Heart right ventricle (tissue), 16 donors: ENCODE measurements at regions not wholly inside any gene's neighbourhood (a gene's known extent, or its start where the extent isn't known, plus 50 kb on each side); places are given as distances from the start of the nearest gene placed in this dataset.
A peak's percentile ranks its signal among the peaks of the same experiment; 100 is the strongest.

Source experiments
- ATAC-seq, 8 donors: fragments of 200-7000 bp; cut with Tn5 transposase; one replicate each; pipeline ENCODE4 v1.9.1; 2020; ENCODE audit warnings: mild to moderate bottlenecking in 8 of 8, moderate library complexity in 8 of 8, moderate number of reproducible peaks in 1 of 8
- DNase-seq, 2 donors: peaks; one replicate each; pipeline ENCODE4 v3.0.0-alpha.2; 2020
- H3K27ac ChIP-seq, 10 donors: fragments of 200-600 bp; sonication (generic) in 2 of 10; one replicate each; pipeline versions ENCODE4 v1.5.0 to v1.8.0; 2020 to 2022; ENCODE audit warnings: mild to moderate bottlenecking in 3 of 10
- H3K27me3 ChIP-seq, 7 donors: fragments of 200-600 bp; one replicate each; pipeline ENCODE4 v1.8.0; 2021 to 2022; ENCODE audit warnings: mild to moderate bottlenecking in 2 of 7
- H3K36me3 ChIP-seq, 9 donors: fragments of 200-600 bp; sonication (generic) in 1 of 9; one replicate each; pipeline versions ENCODE4 v1.5.0 to v1.8.0; 2020 to 2022; ENCODE audit warnings: mild to moderate bottlenecking in 2 of 9
- H3K4me1 ChIP-seq, 9 donors: fragments of 200-600 bp; sonication (generic) in 1 of 9; one replicate each; pipeline versions ENCODE4 v1.5.0 to v1.8.0; 2020 to 2022; ENCODE audit warnings: mild to moderate bottlenecking in 4 of 9
- H3K4me3 ChIP-seq, 10 donors: fragments of 200-600 bp; sonication (generic) in 2 of 10; one replicate each; pipeline versions ENCODE4 v1.5.0 to v1.8.0; 2020 to 2022; ENCODE audit warnings: mild to moderate bottlenecking in 7 of 10, moderate library complexity in 2 of 10
- H3K9me3 ChIP-seq, 11 donors: fragments of 200-600 bp in 10 of 11; sonication (generic) in 2 of 11; one replicate each; pipeline versions ENCODE4 v1.5.0 to v1.8.0; 2013 to 2022; ENCODE audit warnings: mild to moderate bottlenecking in 2 of 11, control low read depth in 1 of 11, moderate library complexity in 1 of 11
- WGBS, 2 donors: extraction: QIAGEN DNeasy Blood & Tissue Kit; methylation state at CpG; one replicate each; pipeline ENCODE4 v1.1.7; 2013; ENCODE audit warnings: inconsistent platforms in 1 of 2; 5-methylcytosine and 5-hydroxymethylcytosine counted together
- intact Hi-C, 10 donors: fragments of 100-400 bp; cut with DNase I; formaldehyde crosslinking; loops; one replicate each; pipeline versions ENCODE4 v1.11.1 to v1.14.2; 2022
- TF ChIP-seq, protein P1 (sequence below), 9 donors: fragments of 200-600 bp; sonication (generic) in 2 of 9; IDR thresholded peaks; one replicate each; pipeline versions ENCODE4 v1.5.0 to v1.8.0; 2021 to 2022; ENCODE audit warnings: antibody characterized with exemption in 9 of 9, mild to moderate bottlenecking in 5 of 9, moderate library complexity in 1 of 9
- donor health status: Arrhythmogenic right ventricular cardiomyopathy.
- donor health status: ischemic (EF 13 %, LVEDD 7.1; RV severe dilation, severe dysfunction).
- donor health status: healthy with polysubstance abuse.
- donor health status: DM: no; HTN: yes; CAD: no.
- donor health status: DM: no; HTN: no; CAD: no.
- donor health status: ischemic (EF 25% LVEDD 6.9; RV normal size, moderate dysfunction).
- donor health status: ischemic (EF 25% LVEDD 5.7; RV mildly dilated, moderate dysfunction).
- donor health status: healthy.
- donor health status: DM: yes; HTN: yes; CAD: no.
- donor health status: Ischemic cardiomyopathy.
- donor health status: ischemic (EF 35%, LVEDD 5.7; RV mildly dilated, moderate dysfunction).
- donor health status: nonischemic (EF 11% LVEDD 7.7; RV severe dilation, severe dysfunction).
- donor health status: DM: yes; HTN: yes; CAD: no.
- donor health status: PGD.
- donor health status: ischemic (EF 29% LVEDD 5.4; RV normal size, mild dysfunction).
- donor health status: nonischemic (EF 23%, LVEDD 6.1; RV moderate dilation, normal function).

DNA sequence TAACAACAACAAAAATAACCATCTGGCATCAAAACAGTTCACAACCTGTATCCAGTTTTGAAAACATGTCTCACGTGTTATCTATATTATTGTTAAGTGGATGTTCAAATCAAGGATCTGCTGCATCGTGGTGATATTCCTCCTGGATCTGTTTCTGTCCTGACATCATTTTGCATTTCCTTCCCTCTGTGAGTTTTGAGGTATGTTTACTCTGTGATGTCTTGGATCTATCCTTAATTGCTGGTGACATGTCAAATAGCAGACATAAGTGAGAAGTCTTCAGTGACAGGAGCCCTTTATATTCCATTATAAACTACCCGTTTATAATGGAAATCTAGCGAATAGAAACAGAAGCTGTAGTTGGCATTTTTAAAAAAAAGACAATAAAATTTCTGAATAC is 381.8 kb upstream of the NOX3 start:
- Histone ChIP-seq H3K36me3 (no peaks in the 10 kb centered on the region), H3K4me3 (no peak overlapping the region), H3K27ac (no peak overlapping the region), H3K27me3 (no peaks in the 10 kb centered on the region), H3K4me1 (no peaks in the 10 kb centered on the region), H3K9me3 (peaks cover 0 to 5% (median 0%) of the 10 kb centered on the region in 11 donors)
- DNase-seq (no peak), ATAC-seq (no peak)
- WGBS, 2 donors: 82 to 85% methylated on average over 4 of the region's 4 CpGs
- TF ChIP-seq, protein P1, sequence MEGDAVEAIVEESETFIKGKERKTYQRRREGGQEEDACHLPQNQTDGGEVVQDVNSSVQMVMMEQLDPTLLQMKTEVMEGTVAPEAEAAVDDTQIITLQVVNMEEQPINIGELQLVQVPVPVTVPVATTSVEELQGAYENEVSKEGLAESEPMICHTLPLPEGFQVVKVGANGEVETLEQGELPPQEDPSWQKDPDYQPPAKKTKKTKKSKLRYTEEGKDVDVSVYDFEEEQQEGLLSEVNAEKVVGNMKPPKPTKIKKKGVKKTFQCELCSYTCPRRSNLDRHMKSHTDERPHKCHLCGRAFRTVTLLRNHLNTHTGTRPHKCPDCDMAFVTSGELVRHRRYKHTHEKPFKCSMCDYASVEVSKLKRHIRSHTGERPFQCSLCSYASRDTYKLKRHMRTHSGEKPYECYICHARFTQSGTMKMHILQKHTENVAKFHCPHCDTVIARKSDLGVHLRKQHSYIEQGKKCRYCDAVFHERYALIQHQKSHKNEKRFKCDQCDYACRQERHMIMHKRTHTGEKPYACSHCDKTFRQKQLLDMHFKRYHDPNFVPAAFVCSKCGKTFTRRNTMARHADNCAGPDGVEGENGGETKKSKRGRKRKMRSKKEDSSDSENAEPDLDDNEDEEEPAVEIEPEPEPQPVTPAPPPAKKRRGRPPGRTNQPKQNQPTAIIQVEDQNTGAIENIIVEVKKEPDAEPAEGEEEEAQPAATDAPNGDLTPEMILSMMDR (IDR thresholded peaks at IDR 0.05): no peak
- intact Hi-C loops: no loop called here

DNA sequence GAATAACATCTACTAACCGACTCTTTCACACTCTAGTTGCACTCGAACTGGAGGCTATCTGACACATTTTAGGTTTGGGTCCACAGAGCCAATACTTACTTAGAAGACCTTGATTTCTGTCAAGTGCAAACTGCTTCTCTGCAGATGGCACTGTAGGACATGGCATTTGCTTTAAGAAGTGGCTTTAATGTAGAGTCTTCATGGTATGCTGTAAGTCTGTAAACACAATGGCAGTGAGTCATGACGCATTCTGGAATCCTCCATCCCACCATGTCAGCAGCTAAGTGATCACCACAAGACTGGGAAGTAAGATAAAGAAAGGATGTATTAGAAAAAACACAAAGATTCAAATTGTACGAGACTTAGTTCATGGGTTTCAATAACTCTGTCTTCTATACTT is 377.0 kb upstream of the NOX3 start:
- no peak overlapping the region for H3K27ac ChIP-seq
- H3K9me3 ChIP-seq: peaks cover 0 to 5% (median 0%) of the 10 kb centered on the region in 11 donors
- ATAC-seq (no peak), DNase-seq (no peak)
- intact Hi-C loops: no loop called here
- H3K36me3 ChIP-seq: no peaks in the 10 kb centered on the region
- no peaks in the 10 kb centered on the region for H3K4me1 ChIP-seq
- no peak overlapping the region for H3K4me3 ChIP-seq
- 68 to 82% methylated on average over 4 of the region's 4 CpGs for WGBS, 2 donors
- H3K27me3 ChIP-seq: no peaks in the 10 kb centered on the region
- TF ChIP-seq, protein P1 (IDR thresholded peaks at IDR 0.05): peak in 1 of 9 donors; percentile 12

DNA sequence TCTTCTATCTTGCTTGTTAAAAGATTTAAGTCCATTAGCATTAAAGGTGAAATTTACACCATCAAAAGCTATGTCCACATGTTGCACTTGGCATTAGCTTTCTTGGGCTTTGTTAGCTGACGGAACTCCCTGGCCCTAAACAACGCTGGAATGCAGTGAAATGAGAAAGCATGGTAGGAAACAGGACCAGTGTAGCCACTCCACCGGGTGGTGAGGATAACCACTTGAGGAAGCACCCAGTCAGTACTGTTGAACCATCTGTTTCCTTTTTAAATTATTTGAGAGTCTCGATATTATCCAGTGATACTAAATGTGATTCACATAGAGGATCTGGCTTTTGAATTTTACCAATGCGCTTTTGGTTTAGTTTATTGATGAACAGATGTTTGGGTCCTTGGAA is 374.9 kb upstream of the NOX3 start:
- no peaks in the 10 kb centered on the region for H3K4me1 ChIP-seq
- intact Hi-C loops: no loop called here
- WGBS, 2 donors: 84 to 85% methylated on average over 5 of the region's 5 CpGs

DNA sequence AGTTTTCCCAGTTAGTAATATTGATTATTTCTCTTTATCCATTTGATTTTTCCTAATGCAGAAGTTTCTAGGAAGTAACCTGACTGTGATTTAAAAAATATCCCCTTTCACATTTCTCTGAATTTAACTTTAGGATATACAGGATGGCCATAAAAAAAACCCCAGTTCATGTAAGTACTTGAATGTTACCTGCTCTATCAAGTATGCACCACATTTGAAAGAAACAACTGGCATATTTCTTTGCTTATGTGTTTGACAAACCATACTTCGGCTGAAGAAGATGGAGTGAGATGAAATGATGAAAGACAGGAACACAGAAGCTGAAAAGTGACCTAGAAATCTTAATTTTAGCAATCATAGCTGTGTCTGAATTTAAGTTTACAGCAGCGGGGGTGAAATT is 374.0 kb upstream of the NOX3 start:
- TF ChIP-seq, protein P1 (IDR thresholded peaks at IDR 0.05): no peak
- DNase-seq (no peak), ATAC-seq (no peak)
- Histone ChIP-seq H3K4me1 (no peaks in the 10 kb centered on the region), H3K9me3 (peaks cover 0 to 5% (median 0%) of the 10 kb centered on the region in 11 donors), H3K27ac (no peak overlapping the region), H3K4me3 (no peak overlapping the region), H3K36me3 (no peaks in the 10 kb centered on the region), H3K27me3 (no peaks in the 10 kb centered on the region)
- WGBS, 2 donors: 80 to 89% methylated on average over 2 of the region's 2 CpGs
- intact Hi-C loops: no loop called here

More for the DNA sequence above, 374.9 kb upstream of the NOX3 start:
- ATAC-seq (no peak), DNase-seq (no peak)
- Histone ChIP-seq H3K36me3 (no peaks in the 10 kb centered on the region), H3K27me3 (no peaks in the 10 kb centered on the region), H3K9me3 (peaks cover 0 to 5% (median 0%) of the 10 kb centered on the region in 11 donors), H3K4me3 (no peak overlapping the region), H3K27ac (no peak overlapping the region)
- TF ChIP-seq, protein P1 (IDR thresholded peaks at IDR 0.05): no peak
